BLaER1 treated with 17β-estradiol and CSF1 and Interleukin-3, amounts not matched to agents 10 nM and 100 nM (cell line): ENCODE measurements at regions not wholly inside any gene's neighbourhood (a gene's known extent, or its start where the extent isn't known, plus 50 kb on each side); places are given as distances from the start of the nearest gene placed in this dataset.
"Not testable (repeated sequence)": the region's sequence is repeated elsewhere in the genome, so short reads cannot be mapped to it uniquely, and the experiment has no call there.

Experiments
- H3K27ac ChIP-seq, 11 experiments: shearing (Covaris generic); formaldehyde crosslinking; 2 replicates each; pipeline ENCODE4 v1.8.1; 2022
- H3K27me3 ChIP-seq, 11 experiments: shearing (Covaris generic); formaldehyde crosslinking; 2 replicates each; pipeline ENCODE4 v1.8.1; 2022
- H3K36me3 ChIP-seq, 11 experiments: shearing (Covaris generic); formaldehyde crosslinking; 2 replicates each; pipeline ENCODE4 v1.8.1; 2022
- H3K4me1 ChIP-seq, 10 experiments: shearing (Covaris generic); formaldehyde crosslinking; 2 replicates each; pipeline ENCODE4 v1.8.1; 2022
- H3K4me2 ChIP-seq, 11 experiments: shearing (Covaris generic); formaldehyde crosslinking; 2 replicates each; pipeline ENCODE4 v1.8.1; 2022
- H3K4me3 ChIP-seq, 10 experiments: shearing (Covaris generic); formaldehyde crosslinking; 2 replicates each; pipeline ENCODE4 v1.8.1; 2022
- H3K9ac ChIP-seq, 11 experiments: shearing (Covaris generic); formaldehyde crosslinking; 2 replicates each; pipeline ENCODE4 v1.8.1; 2022
- H3K9me3 ChIP-seq, 11 experiments: shearing (Covaris generic); formaldehyde crosslinking; replicated peaks in 1 of 11; 2 replicates each; pipeline ENCODE4 v1.8.1; 2022
- H4K20me1 ChIP-seq, 11 experiments: shearing (Covaris generic); formaldehyde crosslinking; 2 replicates each; pipeline ENCODE4 v1.8.1; 2022
- Cebpa-rat ChIP-seq, 11 experiments: shearing (Covaris generic); IDR thresholded peaks; 2 replicates each; pipeline ENCODE4 v1.8.1; 2022

DNA sequence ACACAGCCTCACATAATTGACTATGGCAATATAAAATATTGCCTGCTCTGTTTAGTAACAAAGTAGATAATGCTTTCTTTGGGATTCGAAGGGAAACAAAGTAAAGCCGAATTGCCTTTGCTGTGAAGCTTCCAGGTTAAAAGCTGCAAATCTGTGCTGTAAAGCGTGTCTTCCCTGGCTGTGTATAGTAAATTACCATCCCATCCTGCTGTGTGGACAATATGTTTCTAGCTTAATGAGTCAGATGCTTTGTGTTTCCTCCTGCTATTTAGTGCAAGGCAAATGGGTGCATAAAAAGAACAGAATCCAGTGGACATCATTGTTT is 265.1 kb downstream of the SOCS6 start:
- Histone ChIP-seq H3K4me1 (peaks cover 6 to 34% (median 16%) of the 10 kb centered on the region in 10 experiments; a peak in 18 of 20 replicates), H4K20me1 (no peaks in the 10 kb centered on the region), H3K27me3 (no peaks in the 10 kb centered on the region), H3K36me3 (no peaks in the 10 kb centered on the region), H3K9me3 (peaks cover 0 to 4% (median 0%) of the 10 kb centered on the region in 11 experiments; a peak in 1 of 22 replicates), H3K4me3 (no peak overlapping the region), H3K4me2 (peak overlapping the region in 10 of 11 experiments; percentile 13 to 51 (median 40); a peak in 16 of 22 replicates), H3K27ac (0 out of 22 replicates have a peak overlapping the region, but pooled peaks of 1 of the 11 experiments have one; percentile 29), H3K9ac (no peak overlapping the region)
- TF ChIP-seq Cebpa-rat (IDR thresholded peaks at IDR 0.05): no peak

DNA sequence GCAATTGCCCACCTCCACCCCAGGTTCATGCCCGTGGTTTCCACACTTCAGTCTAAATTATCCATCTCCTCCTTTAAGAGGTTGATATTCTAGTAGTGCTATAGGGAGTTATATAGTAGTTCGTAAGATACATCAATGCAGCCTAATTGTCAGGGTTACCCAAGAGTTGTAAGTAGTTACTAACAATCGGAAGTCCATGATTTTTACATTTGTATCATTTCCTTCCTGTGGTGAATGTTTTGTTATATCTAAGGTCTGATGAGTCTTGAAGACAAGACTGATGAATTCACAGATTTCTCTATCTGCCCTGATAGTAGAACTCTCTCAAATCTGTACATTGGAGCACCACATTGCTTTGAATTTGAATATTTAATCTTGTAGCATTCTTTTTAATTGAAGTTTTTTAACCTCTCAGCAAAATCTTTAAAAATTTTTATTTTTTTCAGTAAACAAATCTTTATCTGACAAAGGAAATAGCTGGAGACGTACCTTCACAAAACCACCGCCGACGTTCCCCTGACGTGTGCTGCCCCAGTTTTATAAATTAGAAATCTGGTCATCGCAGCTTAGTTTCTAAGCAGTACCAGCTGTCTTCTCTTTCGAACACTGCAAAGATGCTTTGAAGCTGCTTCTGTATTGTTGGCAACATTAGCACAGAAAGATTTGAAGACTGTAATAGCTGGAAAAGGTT is 264.5 kb downstream of the SOCS6 start:
- no peak overlapping the region for H3K4me3 ChIP-seq
- no peaks in the 10 kb centered on the region for H4K20me1 ChIP-seq
- peak overlapping the region in 10 of 11 experiments; percentile 13 to 51 (median 40); a peak in 19 of 22 replicates for H3K4me2 ChIP-seq
- H3K27me3 ChIP-seq: no peaks in the 10 kb centered on the region
- H3K27ac ChIP-seq: peak overlapping the region in 1 of 11 experiments; percentile 29; a peak in 1 of 22 replicates
- H3K9me3 ChIP-seq: peaks cover 0 to 4% (median 0%) of the 10 kb centered on the region in 11 experiments; a peak in 1 of 22 replicates
- H3K36me3 ChIP-seq: no peaks in the 10 kb centered on the region
- H3K9ac ChIP-seq: no peak overlapping the region
- H3K4me1 ChIP-seq: peaks cover 6 to 34% (median 16%) of the 10 kb centered on the region in 10 experiments; a peak in 18 of 20 replicates
- TF ChIP-seq Cebpa-rat (IDR thresholded peaks at IDR 0.05): no peak

DNA sequence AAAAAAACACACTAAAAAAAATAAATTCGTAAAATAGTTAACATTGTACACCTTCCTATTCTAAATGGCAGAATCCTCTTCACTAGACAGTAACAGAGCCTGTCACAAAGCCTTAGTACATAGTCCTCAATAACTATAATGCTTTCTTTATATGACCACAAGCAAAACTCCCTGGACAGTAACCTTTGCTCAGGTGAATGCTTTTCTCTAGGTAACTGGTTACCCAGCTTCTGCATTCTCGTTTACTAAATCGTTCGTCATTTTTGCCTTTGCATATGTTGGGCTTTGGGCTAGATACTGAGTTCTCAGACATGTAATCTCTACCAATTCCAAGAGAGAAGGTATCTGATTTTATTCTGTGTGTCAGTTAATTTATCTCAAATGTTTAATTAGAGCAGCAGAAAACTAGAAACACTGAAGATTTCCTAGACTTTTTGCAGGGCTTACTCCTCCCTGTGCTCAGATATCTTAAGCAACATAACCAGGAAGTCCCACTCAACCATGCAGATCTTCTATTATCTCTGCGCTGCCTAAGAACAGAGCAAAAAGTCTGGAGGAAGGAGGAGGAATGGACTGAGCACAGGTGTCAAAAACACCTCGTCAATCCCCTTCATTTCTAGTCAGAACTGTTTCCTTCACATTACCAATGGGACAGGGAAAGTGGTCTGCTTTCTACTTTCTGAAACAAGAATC is 247.7 kb downstream of the SOCS6 start:
- no peaks in the 10 kb centered on the region for H3K36me3 ChIP-seq
- no peak for TF ChIP-seq Cebpa-rat (IDR thresholded peaks at IDR 0.05)

DNA sequence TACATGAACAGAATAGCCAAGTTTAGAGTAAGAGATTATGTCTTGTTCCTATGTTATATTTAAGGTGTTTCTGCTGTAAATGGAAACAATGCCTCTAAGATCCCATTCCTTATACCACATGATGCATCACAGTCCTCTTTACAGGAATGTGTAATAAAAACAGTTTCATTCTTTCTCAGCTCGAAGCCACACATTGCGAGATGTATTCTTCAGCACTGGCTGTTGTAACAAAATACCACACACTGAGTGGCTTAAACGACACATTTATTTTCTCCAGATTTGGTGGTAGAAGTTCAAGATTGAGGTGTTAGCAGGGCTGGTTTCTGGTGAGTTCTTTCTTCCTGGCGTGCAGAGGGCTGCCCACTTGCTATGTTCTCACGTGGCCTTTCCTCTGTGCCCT is 246.2 kb downstream of the SOCS6 start:
- no peak overlapping the region for H3K9ac ChIP-seq
- H4K20me1 ChIP-seq: no peaks in the 10 kb centered on the region
- H3K9me3 ChIP-seq: peaks cover 0 to 12% (median 6%) of the 10 kb centered on the region in 11 experiments; a peak in 16 of 22 replicates
- TF ChIP-seq Cebpa-rat (IDR thresholded peaks at IDR 0.05): no peak
- H3K36me3 ChIP-seq: no peaks in the 10 kb centered on the region
- H3K27me3 ChIP-seq: no peaks in the 10 kb centered on the region
- H3K27ac ChIP-seq: no peak overlapping the region
- H3K4me3 ChIP-seq: no peak overlapping the region
- peak overlapping the region in 1 of 11 experiments; percentile 27; a peak in 2 of 22 replicates for H3K4me2 ChIP-seq
- H3K4me1 ChIP-seq: peaks cover 0 to 5% (median 0%) of the 10 kb centered on the region in 10 experiments; a peak in 1 of 20 replicates

More for the DNA sequence above, 247.7 kb downstream of the SOCS6 start:
- Histone ChIP-seq H3K4me3 (no peak overlapping the region), H3K4me2 (no peak overlapping the region), H3K27ac (no peak overlapping the region), H3K9ac (no peak overlapping the region), H4K20me1 (no peaks in the 10 kb centered on the region), H3K9me3 (peaks cover 0 to 3% (median under 1%) of the 10 kb centered on the region in 11 experiments; a peak in 10 of 22 replicates), H3K27me3 (no peaks in the 10 kb centered on the region), H3K4me1 (peaks cover 0 to 5% (median 0%) of the 10 kb centered on the region in 10 experiments; a peak in 1 of 20 replicates)

DNA sequence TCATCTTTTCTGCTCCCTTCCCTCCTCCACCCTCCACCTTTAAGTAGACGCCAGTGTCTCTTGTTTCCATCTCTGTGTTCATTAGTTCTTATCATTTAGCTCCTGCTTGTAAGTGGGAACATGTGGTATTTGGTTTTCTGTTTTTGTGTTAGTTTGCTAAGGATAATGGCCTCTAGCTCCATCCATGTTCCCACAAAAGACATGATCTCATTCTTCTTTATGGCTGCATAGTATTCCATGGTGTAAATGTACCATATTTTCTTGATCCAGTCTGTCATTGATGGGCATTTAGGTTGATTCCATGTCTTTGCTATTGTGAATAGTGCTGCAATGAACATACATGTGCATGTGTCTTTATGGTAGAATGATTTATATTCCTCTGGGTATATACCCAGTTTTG is 236.5 kb downstream of the SOCS6 start:
- H3K27me3 ChIP-seq, H3K9me3 ChIP-seq: not testable (repeated sequence)

DNA sequence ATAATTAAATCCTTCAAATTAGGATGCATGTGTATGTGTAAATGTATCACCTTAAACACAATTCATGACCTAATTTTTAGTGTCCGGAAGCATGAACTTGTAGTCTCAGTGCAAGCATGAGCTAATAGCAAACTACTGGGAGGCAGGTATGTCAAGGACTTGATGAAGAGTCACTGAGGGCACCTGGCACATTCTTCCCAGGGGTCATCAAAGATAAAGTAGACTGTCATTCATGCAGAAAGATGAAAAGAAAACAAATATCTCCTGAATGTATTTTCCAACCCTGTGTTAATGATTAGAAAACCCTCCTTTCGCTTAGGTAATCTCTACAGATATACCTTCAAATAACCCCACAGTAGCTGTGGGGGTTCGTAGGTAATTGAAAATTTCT is 234.9 kb downstream of the SOCS6 start:
- H3K27me3 ChIP-seq: no peaks in the 10 kb centered on the region
- H3K9me3 ChIP-seq: peaks cover 0 to 4% (median 0%) of the 10 kb centered on the region in 11 experiments; a peak in 1 of 22 replicates
- no peak overlapping the region for H3K27ac ChIP-seq
- no peak overlapping the region for H3K9ac ChIP-seq
- no peak overlapping the region for H3K4me2 ChIP-seq
- TF ChIP-seq Cebpa-rat (IDR thresholded peaks at IDR 0.05): no peak
- H3K36me3 ChIP-seq: no peaks in the 10 kb centered on the region
- no peaks in the 10 kb centered on the region for H3K4me1 ChIP-seq
- no peak overlapping the region for H3K4me3 ChIP-seq
- H4K20me1 ChIP-seq: no peaks in the 10 kb centered on the region

More for the DNA sequence above, 236.5 kb downstream of the SOCS6 start:
- not testable (repeated sequence) for H3K9ac ChIP-seq, H3K4me2 ChIP-seq, H3K4me3 ChIP-seq, H3K4me1 ChIP-seq, H3K36me3 ChIP-seq, H4K20me1 ChIP-seq, H3K27ac ChIP-seq

DNA sequence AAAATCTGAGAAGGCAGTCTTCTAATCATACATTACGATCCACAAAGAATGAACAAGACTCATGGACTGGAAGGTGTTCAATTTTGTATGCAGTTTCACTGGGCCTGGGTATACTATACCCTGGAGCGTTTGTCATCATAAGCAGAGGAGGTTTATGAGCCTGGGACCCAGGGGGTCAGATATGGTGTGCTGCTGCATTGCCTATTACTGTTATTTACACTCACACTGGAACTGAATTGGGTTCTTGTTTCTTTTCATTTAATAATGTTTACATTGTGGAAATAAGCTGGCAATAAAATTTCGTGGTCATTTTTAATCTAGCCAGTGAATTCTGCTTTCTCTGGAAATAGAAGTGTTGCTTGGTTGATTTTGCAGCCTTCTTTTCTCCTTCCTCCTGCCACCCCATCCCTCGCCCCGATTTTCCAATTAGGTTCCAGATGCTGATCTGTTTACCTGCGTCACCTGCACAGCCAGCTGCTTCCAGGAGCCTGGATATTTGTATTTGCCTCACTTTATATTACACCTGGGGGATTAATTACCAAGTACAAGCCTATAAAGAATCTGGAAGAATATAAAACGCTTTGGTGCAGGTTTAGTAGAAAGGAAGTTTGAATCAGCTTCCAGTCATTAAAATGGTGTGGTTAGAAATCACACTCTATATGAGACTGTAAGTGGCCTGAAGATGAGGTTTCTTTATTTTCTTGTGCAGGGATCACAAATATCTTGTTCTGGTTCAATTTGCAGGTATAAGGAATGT is 234.4 kb downstream of the SOCS6 start:
- Histone ChIP-seq H3K36me3 (no peaks in the 10 kb centered on the region), H3K4me2 (no peak overlapping the region), H3K27me3 (no peaks in the 10 kb centered on the region), H3K4me1 (no peaks in the 10 kb centered on the region), H3K4me3 (no peak overlapping the region), H3K9ac (no peak overlapping the region), H3K9me3 (peaks cover 0 to 4% (median 0%) of the 10 kb centered on the region in 11 experiments; a peak in 1 of 22 replicates), H3K27ac (no peak overlapping the region), H4K20me1 (no peaks in the 10 kb centered on the region)
- no peak for TF ChIP-seq Cebpa-rat (IDR thresholded peaks at IDR 0.05)

DNA sequence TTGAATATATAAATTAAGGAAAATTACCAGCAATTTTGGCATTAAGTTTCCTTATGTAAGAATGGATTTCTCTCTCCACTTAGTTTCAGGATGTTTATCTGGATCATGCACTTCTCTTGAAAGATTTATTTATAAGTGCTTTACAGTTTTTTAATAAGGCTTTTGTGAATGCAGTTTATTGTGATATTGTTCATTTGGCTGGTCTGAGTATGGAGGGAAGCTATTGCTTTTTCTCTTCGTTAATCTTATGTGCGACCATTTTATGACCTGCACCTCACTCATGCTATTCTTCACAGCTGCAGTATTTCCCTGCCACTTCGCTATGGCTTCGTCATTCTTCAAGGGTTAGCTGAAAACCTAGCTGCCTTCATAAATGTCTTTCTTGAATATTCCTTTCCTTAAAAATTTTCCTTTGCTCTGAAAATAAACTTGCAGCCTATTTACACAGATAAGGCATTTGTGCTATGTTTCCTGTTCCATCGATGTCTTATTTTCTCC is 233.4 kb downstream of the SOCS6 start:
- Histone ChIP-seq H3K27me3 (no peaks in the 10 kb centered on the region), H3K4me3 (no peak overlapping the region), H3K4me2 (no peak overlapping the region), H3K9me3 (no peaks in the 10 kb centered on the region), H3K4me1 (no peaks in the 10 kb centered on the region), H4K20me1 (no peaks in the 10 kb centered on the region), H3K27ac (no peak overlapping the region), H3K9ac (no peak overlapping the region), H3K36me3 (no peaks in the 10 kb centered on the region)
- no peak for TF ChIP-seq Cebpa-rat (IDR thresholded peaks at IDR 0.05)

DNA sequence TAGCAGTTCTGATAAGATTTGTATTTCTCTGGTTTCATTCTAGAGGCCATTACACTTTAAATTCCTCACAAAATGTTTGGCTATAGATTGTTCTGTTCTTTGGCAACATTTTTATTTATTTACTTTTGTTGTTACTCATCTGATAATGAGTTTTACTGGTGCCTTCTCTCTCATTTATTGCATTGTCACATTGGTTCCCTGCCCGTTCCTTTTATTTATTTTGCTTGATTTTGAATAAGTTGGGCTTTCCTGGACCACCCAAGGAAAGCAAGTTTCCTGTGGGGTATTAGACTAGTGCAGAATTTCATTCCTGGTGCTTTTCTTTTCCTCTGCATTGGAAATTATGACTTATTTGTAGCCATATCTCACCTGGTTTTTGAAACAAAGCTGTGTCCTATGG is 232.0 kb downstream of the SOCS6 start:
- TF ChIP-seq Cebpa-rat (IDR thresholded peaks at IDR 0.05): no peak
- no peak overlapping the region for H3K4me3 ChIP-seq
- H3K4me1 ChIP-seq: peaks cover 0 to 8% (median 0%) of the 10 kb centered on the region in 10 experiments; a peak in 2 of 20 replicates
- no peak overlapping the region for H3K27ac ChIP-seq
- H3K27me3 ChIP-seq: no peaks in the 10 kb centered on the region
- H4K20me1 ChIP-seq: no peaks in the 10 kb centered on the region
- H3K9me3 ChIP-seq: no peaks in the 10 kb centered on the region
- H3K9ac ChIP-seq: no peak overlapping the region
- no peaks in the 10 kb centered on the region for H3K36me3 ChIP-seq
- H3K4me2 ChIP-seq: no peak overlapping the region
